ENCODE measurements at regions not wholly inside any gene's neighbourhood (a gene's known extent, or its start where the extent isn't known, plus 50 kb on each side); places are given as distances from the start of the nearest gene placed in this dataset.
A peak's percentile ranks its signal among the peaks of the same experiment; 100 is the strongest.

DNA sequence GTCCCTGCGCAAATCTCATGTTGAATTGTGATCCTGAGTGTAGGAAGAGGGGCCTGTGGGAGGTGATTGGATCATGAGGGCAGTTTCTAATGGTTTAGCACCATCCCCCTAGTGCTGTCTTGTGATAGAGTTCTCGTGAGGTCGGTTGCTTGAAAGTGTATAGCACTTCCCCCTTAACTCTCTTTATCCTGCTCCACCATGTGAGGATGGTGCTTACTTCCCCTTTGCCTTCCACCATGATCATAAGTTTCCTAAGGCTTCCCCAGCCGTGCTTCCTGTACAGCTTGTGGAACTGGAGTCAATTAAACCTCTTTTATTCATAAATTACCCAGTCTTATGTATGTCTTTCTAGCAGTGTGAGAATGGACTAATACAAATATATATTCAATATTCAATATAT is 303.7 kb upstream of the SEL1L start:
- no peak for DNase-seq (ENCODE audit: low read depth)

DNA sequence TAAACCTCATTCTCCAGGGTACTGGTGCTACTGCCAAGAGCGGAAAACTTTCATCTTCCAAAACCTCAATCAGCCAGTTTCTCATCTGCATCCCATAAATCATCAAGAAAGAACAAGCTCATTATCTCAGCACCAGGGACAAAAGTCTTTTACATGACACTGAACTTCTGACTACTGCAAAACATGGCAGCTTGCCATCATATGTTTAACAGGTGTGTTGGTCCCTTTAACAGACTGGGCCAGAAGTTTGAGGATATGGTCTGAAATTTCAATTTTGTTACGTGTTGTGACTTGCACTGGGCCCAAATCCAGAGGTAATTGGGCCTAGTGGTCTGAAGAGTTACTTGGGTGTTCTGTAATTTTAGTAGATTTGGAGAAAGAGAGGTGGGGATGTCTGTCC is 305.4 kb upstream of the SEL1L start:
- DNase-seq (ENCODE audit: low read depth): no peak

DNA sequence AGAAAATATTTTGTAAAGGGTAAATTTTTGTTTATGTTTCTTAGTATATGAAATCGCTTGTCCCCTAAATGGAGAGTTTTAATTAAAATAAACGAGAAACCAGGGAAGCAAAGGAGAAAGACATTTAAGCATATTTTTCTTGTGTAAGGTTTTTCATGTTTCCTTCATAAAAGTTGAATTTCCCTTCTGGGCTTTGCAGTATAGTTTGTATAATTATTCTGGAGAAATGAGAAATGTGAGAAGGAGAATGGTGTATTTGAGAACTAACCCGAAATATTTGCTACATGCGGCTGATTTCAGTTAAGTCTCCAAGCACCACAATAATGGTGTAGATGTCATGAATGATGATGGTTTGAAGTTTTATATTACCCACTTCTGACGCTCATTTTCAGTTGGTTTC is 307.7 kb upstream of the SEL1L start:
- DNase-seq (ENCODE audit: low read depth): no peak

DNA sequence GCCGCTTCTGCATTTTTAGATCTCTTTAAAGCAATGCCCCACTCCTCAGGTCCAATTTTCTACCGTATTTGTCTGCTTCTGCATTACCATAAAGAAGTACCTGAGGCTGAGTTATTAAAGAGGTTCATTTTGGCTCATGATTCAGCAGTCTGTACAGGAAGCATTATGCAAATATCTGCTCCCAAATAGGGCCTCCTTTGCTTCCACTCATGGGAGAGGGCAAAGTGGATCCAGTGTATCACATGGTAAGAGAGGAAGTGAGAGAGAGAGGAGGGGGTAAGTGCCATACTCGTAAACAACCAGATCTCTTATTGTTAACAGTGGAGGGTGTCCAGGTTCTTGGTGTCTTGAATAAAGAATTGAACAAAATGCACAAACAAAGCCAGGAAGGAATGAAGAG is 316.1 kb upstream of the SEL1L start:
- no peak for DNase-seq (ENCODE audit: low read depth)

DNA sequence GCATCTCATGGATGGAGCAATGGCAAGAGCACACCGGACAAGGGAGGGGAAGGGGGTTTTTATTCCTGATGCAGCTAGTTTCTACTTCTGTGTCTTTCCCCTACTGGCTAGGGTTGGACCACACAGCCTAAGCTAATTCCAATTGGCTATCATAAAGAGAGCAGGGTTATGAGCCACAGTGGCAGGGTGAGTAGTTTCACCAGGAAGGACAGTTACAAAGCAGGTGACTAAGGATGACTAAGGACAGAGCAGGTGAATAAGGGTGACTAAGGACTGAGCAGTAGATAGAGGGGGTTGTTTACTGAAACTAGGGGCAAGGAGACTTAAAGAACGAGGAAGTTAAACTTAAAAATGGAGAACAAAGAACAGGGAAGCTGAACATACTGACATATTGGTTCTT is 321.4 kb upstream of the SEL1L start:
- DNase-seq (ENCODE audit: low read depth): no peak

DNA sequence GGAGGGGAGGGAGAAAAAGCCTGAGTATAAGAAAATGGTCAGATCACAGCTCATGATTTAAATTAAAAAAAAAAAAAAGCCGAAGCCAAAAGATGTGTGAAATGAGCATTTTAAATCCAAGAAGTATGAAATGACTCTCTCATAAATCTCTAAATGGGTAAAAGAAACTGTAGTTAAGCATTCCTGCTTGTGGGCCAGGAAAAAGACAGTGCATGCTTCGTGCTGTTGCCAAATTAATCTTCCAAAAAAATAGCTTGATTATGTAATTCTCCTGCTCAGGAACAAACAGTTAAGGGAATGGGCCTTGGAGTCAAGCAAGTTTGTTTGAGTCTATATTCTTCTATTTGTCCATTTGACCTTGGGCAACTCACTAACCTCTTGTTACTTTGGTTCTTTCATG is 325.4 kb upstream of the SEL1L start:
- no peak for DNase-seq (ENCODE audit: low read depth)

DNA sequence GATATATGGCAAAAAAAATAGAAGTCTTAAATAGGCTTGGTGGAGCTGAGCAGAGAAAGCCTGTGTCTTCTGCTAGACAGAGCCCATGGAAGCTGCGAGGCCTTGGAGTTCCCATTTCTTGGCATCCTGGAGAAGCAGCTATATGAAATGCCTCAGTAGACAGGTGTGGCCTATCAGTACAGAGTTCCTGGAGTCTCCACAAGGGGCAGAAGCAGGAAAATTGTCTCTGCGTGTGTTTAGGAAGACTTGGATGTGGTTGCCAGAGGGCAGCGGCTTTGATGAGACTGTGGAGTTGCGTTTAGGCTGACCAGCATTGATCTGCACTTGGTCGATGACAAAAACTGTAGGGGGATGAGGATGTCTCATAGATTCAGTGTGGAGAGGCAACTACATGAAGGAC is 334.5 kb upstream of the SEL1L start:
- DNase-seq (ENCODE audit: low read depth): no peak

DNA sequence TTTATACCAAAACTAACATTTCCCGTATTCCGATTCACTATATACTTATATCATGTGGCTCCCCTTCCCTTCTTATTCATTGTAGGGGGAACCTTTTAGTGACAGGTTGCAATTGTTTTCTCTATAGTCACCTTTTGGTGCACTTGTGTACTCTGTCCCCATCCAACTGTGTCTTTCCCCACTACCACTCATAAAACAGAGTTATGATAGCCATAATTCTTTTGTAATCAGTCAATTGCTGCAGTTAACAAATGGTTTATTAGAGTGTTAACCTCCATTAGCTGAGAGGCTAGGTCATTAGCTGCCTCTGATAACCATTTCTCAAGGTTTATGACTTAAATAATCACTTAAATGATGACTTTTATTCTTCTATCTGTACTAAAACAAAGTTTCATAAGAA is 338.1 kb upstream of the SEL1L start:
- DNase-seq (ENCODE audit: low read depth): no peak

DNA sequence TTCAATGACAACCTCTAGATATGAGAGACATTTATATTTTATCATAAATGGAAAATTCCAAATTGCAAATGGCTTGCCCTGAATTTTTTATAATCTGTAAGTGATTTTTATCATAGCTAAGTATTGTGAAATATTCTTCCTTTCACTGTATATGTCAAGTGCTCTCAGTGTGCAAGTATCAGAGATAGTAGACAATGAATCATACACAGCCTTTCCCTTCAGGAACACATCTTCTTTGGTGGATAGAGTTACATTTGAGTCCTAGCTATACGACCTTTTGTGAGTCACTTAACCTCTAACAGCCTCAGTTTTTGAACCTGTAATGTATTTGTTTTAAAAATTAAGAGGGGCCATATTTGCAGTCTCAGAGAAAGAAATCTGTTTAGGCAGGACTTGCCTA is 350.7 kb upstream of the SEL1L start:
- DNase-seq (ENCODE audit: low read depth): peak; percentile 2

DNA sequence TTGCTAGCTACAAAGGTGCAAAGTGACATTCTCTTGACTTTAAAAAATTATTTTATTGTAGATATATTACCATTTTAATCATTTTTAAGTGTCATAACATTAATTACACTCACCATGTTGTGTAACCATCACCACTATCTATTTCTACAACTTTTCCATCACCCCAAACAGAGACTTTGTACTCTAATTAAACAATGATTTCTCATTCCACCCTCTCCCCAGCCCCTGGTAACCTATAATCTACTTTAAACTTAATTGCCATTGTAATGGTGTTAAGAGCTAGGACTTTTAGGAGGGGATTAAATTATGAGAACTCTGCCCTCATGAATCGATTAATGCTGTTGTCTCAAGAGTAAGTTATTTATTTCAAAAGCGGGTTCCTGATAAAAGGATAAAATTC is 352.9 kb upstream of the SEL1L start:
- DNase-seq (ENCODE audit: low read depth): no peak

DNA sequence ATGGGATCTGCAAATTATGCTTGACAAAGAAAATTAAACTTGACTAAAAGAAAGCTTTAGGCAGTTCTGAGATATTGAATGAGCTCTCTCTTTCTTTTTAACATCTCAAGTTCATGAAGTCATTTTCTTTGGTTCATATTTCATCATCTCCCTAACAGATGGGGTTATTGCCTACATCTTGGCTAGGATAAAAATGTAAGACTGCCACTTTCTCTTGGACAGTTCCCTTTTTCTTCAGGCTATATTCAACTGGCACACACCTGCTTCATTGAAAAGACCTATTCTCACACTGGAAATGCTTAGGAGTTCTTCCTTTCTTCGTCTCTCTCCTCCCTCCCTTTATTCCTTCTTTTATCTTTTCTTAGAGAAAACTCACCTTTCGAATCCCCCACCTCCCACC is 355.9 kb upstream of the SEL1L start:
- DNase-seq (ENCODE audit: low read depth): no peak

DNA sequence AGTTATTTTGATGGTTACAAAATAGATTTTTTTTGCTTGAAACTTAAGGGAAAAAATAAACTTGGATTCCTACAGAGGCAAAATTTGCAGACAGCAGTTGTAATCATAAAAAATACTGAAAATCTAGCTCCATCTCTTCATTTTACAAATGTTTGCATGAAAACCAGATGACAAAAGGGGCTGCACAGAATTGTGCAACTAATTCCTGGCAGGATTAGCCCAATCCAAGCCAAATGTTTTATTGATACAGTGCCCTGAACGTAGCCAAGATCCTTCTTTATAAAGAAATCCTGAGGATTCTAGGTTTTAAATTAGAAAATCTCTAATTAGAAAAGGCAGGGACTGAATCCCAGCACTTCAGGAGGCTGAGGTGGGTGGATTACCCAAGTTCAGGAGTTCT is 356.4 kb upstream of the SEL1L start:
- DNase-seq (ENCODE audit: low read depth): no peak

DNA sequence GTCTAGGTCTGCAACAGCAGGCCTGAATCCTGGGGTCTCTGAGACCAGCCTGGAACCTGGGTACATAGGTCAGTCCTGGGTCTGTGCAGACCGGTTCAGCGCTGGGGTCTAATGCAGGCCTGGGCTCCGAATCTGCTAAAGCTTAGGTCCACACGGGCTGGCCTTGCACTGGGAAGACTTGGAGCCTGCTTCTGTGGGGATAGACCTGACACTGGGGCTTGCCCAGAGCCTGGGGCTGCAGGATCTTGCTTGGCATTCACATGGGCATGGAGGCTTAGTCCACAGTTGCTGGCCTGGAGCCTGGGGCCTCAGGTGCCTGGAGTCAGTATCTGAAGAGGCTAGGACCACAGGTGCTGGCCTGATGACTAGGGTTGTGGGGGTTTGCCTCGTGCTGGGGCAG is 369.8 kb upstream of the SEL1L start:
- no peak for DNase-seq (ENCODE audit: low read depth)

DNA sequence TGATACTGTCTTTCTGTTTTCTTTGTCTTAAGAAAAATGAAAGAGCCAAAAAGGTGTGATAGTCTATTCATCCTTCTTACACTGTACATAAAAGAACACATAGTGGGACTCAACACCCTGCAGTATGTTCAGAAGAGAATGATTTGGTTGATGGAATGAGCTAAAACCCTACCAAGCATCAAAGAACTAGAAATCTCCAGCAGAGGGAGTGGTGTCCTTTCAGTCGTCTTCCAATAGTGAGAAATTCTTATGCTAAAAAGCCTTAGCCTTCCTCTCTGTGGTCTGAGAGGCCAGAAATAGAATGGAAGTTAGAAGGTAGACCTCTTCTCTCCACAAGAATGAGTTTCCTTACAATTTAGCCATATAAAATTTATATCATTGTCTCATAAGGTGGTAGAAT is 393.4 kb upstream of the SEL1L start:
- DNase-seq (ENCODE audit: low read depth): no peak

DNA sequence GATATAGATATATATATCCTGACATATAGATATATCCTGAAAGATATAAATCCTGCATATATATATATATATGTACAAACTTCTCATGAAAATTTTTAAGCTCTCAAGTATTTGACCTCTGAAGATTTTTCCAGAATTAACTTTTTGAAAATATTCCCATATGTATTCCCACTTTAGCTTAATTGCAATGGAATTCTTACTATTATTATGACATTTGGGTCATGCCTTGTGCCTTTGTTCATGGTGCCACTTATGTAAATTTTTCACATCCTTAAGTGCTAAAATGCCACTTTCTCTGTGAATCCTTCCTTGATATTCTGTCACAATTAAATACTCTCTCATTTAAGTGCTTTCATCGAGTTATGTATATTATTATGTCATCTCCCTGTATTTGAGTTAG is 398.2 kb upstream of the SEL1L start:
- no peak for DNase-seq (ENCODE audit: low read depth)

DNA sequence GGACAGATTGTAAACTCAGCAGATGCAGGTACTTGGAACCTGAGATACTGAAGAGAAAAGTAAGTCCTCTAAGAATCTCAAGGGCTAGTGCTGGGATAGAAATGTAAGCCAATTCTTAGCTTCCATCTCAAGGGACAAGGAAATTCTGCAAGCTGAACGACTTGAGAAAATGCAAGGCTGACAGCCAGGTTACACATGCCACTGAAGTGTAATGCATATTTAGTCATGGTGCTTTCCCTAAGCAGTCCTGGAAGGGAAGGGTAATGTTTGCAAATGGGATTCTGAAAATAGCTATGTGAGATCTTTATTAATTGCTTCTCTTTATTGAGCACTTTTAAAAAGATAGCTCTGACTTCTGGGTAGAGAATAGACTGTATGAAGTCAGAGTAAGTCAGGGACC is 402.7 kb upstream of the SEL1L start:
- no peak for DNase-seq (ENCODE audit: low read depth)

DNA sequence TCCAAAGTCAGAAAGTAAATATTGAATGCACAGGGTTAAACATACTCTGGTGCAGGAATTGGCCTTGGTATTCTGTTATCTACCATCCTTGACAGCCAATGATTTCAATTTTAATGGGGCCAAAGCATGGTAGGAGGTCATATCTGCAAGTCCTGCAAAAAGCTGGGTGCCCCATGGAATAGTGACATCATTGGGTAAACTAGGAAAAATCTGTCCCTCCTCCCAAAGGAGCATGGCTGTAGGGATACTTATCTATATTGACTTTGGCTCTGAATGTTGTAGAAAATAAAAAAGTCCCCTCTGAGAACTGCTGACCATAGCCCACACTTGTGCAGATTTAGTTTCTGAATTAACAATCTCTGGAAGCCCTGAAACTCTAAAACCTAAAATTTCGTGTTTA is 403.2 kb upstream of the SEL1L start:
- DNase-seq (ENCODE audit: low read depth): no peak

DNA sequence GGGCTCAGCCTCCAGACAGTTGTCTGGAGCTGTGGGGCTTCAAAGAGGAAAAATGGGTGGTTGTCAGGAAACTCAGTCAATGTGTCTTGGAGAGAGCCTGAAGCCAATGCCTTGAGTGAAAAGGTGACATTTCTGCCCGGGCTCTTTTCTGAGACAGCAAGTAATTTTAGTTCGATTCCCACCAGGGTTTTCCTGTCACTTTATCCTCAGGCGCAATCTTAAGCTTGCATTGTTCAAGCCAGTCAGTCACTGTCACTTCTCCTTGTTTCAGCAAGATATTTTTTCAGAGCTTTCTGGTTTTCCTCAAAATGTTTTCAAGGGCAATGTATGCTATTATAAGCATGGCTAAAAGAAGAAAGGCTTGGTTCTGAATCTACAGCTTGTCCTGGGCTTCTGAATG is 404.7 kb upstream of the SEL1L start:
- DNase-seq (ENCODE audit: low read depth): no peak

DNA sequence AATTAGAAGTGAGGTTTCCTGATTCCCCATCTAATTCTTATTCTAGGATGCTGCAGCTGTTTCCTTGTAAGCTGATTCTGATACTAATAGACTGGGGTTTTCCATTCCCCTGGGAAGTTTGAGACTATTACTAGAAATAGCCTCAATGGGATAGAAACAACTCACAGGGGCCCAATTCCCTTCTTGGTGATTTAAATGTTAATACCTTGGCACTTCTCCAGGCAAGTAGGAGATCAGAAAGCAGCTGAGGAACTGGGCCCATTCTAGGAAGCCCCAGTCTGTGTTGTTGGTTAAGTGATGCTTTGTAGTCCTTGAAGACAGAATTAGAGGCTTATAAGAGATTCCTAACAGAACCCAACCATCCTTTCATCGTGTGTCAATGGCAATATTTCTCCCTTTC is 407.0 kb upstream of the SEL1L start:
- DNase-seq (ENCODE audit: low read depth): no peak

DNA sequence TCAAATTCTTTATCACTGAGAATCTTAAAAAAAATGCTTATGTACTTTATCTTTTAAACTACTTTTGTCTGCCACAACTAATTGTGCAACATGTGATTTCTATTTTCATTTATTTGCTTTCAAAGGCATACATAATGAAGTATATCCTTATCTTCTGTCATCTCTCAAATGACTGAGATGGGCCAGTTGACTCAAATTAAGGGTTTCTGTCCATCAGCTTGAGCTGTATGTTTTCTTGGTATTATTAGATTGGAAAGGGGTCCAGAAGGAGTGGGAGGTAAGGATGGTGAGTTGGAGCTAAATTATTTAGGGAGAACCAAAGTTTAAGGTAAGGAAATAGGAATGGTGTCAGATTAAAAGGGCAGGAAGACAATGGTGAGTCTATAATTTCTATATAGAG is 408.4 kb upstream of the SEL1L start:
- DNase-seq (ENCODE audit: low read depth): no peak

DNA sequence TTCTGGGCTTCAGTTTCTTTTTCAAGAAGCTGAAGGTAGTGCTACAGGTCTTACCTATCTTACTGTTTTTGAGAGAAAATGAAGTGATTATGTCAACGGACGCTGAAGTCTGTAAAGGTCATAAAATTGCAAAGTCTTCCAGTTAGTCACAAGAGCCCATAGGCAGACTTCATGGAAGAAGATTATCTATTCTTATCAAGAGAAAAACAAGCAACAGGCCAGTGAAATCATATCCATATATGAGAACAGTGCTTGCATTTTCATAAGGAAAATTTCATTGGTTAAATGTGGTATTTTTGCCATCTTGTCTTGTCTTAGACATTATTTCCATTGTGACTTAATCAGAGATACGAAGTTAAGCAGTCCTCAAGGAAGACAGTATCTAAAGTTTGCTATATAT is 412.7 kb upstream of the SEL1L start:
- no peak for DNase-seq (ENCODE audit: low read depth)

DNA sequence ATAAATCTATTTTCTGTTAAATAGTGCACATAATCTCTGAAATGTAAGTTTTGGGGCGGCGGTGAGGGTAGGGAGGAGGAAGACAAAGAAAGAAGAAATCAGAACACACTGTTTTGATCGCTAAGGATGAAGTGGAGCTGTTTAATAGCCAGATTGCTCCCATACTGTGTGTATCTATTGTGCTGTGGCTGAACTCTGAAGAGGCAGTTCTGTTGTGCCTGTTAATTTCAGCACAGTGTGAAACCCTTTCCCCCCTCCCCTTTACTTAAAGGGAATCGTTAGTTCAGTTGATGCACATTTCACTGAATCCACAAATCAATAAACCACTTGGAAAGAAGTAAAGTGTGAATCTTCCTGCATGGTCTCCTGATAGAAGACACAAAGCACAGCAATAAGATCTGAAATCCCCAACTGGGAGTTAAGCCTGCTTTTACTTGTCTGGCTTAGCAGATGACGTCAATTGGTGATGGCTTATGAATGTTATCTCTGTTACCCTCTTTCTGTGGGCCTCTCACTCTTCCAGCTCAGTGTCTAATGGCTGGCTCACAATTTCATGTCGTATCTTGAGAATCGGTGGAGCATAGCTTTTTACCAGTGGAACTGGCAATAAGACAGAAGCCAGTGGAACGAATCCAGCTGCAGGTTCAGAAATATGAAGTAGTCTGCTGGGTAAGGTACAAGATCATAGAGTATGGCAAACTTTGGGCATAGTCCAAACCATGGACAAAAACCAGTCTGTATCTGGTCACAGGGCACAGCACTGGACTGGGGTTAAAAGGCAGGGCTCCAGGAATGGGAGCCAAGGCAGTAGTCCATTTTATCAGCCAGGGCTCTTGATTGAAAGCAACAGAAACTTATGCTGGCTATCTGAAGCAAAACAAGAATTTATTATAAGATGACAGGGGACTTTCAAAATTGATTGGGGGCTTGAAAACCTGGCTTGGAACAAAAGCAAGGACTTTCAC is 413.5 kb upstream of the SEL1L start:
- DNase-seq (ENCODE audit: low read depth): no peak

DNA sequence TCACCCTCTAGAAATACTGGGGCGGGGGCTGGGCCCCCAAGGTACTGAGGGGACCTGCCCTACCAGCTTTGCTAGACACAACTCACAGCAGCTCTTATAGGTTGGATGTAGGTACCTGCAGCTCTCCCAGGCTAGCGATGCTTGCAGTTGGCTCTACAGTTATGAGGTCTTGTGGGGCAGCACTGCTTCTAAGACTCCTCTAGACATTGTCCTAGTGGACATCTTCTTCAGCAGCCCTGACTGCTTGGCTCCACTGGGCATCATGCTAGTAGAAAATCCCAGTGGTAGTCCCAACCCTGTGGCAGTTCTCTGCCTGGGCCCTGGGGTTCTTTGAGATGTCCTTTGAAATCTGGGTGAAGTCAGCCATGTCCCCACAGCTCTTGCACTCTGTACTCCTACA is 419.3 kb upstream of the SEL1L start:
- DNase-seq (ENCODE audit: low read depth): no peak

DNA sequence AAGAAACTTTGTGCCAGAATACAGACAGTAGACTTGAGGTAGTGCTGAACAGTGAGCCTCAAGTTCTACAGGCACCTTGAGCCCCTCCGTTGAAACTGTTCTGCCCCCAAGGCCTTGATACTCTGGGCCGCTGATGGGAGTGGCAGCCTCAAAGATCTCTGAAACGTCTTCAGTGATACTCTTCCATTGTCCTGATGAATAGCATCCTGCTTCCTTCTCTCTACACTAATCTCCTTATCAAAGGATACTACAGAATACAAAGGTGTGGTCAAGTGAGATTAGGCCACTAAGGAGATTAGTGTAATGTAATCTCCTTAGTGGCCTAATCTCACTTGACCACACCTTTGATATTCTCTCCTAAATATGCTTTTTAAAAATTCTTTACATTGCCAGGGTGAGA is 419.8 kb upstream of the SEL1L start:
- DNase-seq (ENCODE audit: low read depth): no peak

Measured in iris pigment epithelial cell (primary cell).